HEK293 (cell line): ENCODE measurements at regions not wholly inside any gene's neighbourhood (a gene's known extent, or its start where the extent isn't known, plus 50 kb on each side); places are given as distances from the start of the nearest gene placed in this dataset.

Experiments used
- CTCF ChIA-PET: fragments of 350-600 bp; formaldehyde crosslinking; extraction: SDS; loops from one replicate; lab custom pipeline; 2021; ENCODE audit warnings: antibody characterized with exemption; lab: Yijun Ruan, JAX
- POLR2A ChIA-PET: fragments of 300-600 bp; formaldehyde crosslinking; extraction: SDS; loops from one replicate; lab custom pipeline; 2020; ENCODE audit warnings: antibody characterized with exemption, inconsistent platforms; lab: Yijun Ruan, JAX
- H3K27ac ChIP-seq: fragments of 200-500 bp; sonication (Bioruptor generic); 2 replicates; pipeline ENCODE4 v1.5.1; 2014; ENCODE audit warnings: low read depth, low read length, control low read depth, inconsistent platforms; ENCODE audit errors: extremely low read depth
- H3K36me3 ChIP-seq, 2 experiments: fragments of 200-500 bp in 1 of 2; sonication (Bioruptor generic) in 1 of 2; 1 replicate in 1 of 2; 2 replicates in 1 of 2; pipeline ENCODE4 v1.5.1; 2014 to 2017; ENCODE audit warnings: inconsistent platforms in 2 of 2, low read length in 2 of 2; ENCODE audit not compliant: control insufficient read depth in 2 of 2, insufficient read depth in 1 of 2
- H3K4me1 ChIP-seq: fragments of 200-500 bp; sonication (Bioruptor generic); 2 replicates; pipeline ENCODE4 v1.5.1; 2014; ENCODE audit warnings: mild to moderate bottlenecking, low read length, inconsistent platforms; ENCODE audit not compliant: control insufficient read depth, insufficient read depth
- H3K4me3 ChIP-seq: 2 replicates; pipeline ENCODE4 v1.5.1; 2011; ENCODE audit warnings: low read depth, mild to moderate bottlenecking, control low read depth, low read length, moderate library complexity
- H3K9me3 ChIP-seq: fragments of 200-500 bp; sonication (Bioruptor generic); 2 replicates; pipeline ENCODE4 v1.5.1; 2014; ENCODE audit warnings: low read depth, low read length, inconsistent platforms; ENCODE audit not compliant: control insufficient read depth, insufficient read depth
- EGR2 ChIP-seq: fragments of 450-650 bp; formaldehyde crosslinking; IDR thresholded peaks from 2 replicates; pipeline ENCODE4 v1.5.1; 2016; ENCODE audit warnings: low read depth, missing biosample characterization, missing genetic modification characterization
- GLI4 ChIP-seq: fragments of 450-650 bp; formaldehyde crosslinking; IDR thresholded peaks from 2 replicates; pipeline ENCODE4 v1.5.1; 2016; ENCODE audit warnings: missing biosample characterization, missing genetic modification characterization
- KLF1 ChIP-seq: fragments of 450-650 bp; formaldehyde crosslinking; IDR thresholded peaks from 2 replicates; pipeline ENCODE4 v1.5.1; 2016; ENCODE audit warnings: missing biosample characterization, missing genetic modification characterization
- OSR2 ChIP-seq: fragments of 450-650 bp; formaldehyde crosslinking; IDR thresholded peaks from 2 replicates; pipeline ENCODE4 v1.5.1; 2016; ENCODE audit warnings: missing biosample characterization, missing genetic modification characterization
- SALL2 ChIP-seq: fragments of 450-650 bp; formaldehyde crosslinking; IDR thresholded peaks from 2 replicates; pipeline ENCODE4 v1.5.0; 2017; ENCODE audit warnings: missing biosample characterization, mild to moderate bottlenecking, missing genetic modification characterization, borderline replicate concordance
- ZBTB48 ChIP-seq: fragments of 450-650 bp; formaldehyde crosslinking; IDR thresholded peaks from 2 replicates; pipeline ENCODE4 v1.5.1; 2016; ENCODE audit warnings: missing biosample characterization, missing genetic modification characterization
- ZNF121 ChIP-seq: fragments of 450-650 bp; formaldehyde crosslinking; IDR thresholded peaks from 2 replicates; pipeline ENCODE4 v1.5.1; 2016; ENCODE audit warnings: missing biosample characterization, missing genetic modification characterization
- ZNF146 ChIP-seq: fragments of 450-650 bp; formaldehyde crosslinking; IDR thresholded peaks from 2 replicates; pipeline ENCODE4 v1.5.1; 2016; ENCODE audit warnings: missing biosample characterization, missing genetic modification characterization
- ZNF155 ChIP-seq: fragments of 450-650 bp; formaldehyde crosslinking; IDR thresholded peaks from 2 replicates; pipeline ENCODE4 v1.5.1; 2016; ENCODE audit warnings: missing biosample characterization, missing genetic modification characterization
- ZNF585B ChIP-seq: fragments of 450-650 bp; formaldehyde crosslinking; IDR thresholded peaks from 2 replicates; pipeline ENCODE4 v1.5.1; 2016; ENCODE audit warnings: missing biosample characterization, missing genetic modification characterization
- ZNF621 ChIP-seq: fragments of 450-650 bp; formaldehyde crosslinking; IDR thresholded peaks from 2 replicates; pipeline ENCODE4 v1.5.1; 2017; ENCODE audit warnings: missing biosample characterization, missing genetic modification characterization
- ZNF747 ChIP-seq: fragments of 450-650 bp; formaldehyde crosslinking; IDR thresholded peaks from 2 replicates; pipeline ENCODE4 v1.5.1; 2016; ENCODE audit warnings: missing biosample characterization, missing genetic modification characterization
- ZSCAN23 ChIP-seq: fragments of 450-650 bp; formaldehyde crosslinking; IDR thresholded peaks from 2 replicates; pipeline ENCODE4 v1.5.1; 2016; ENCODE audit warnings: missing biosample characterization, missing genetic modification characterization
- TF ChIP-seq, protein P1 (sequence below): fragments of 450-650 bp; formaldehyde crosslinking; IDR thresholded peaks from 2 replicates; pipeline ENCODE4 v1.5.1; 2016; ENCODE audit warnings: missing biosample characterization, missing genetic modification characterization, borderline replicate concordance
- TF ChIP-seq, protein P2 (sequence below): fragments of 450-650 bp; formaldehyde crosslinking; IDR thresholded peaks from 2 replicates; pipeline ENCODE4 v1.5.1; 2016; ENCODE audit warnings: missing biosample characterization, missing genetic modification characterization
- TF ChIP-seq, protein P3 (sequence below): fragments of 450-650 bp; formaldehyde crosslinking; IDR thresholded peaks from 2 replicates; pipeline ENCODE4 v1.5.1; 2016; ENCODE audit warnings: missing biosample characterization, missing genetic modification characterization

DNA sequence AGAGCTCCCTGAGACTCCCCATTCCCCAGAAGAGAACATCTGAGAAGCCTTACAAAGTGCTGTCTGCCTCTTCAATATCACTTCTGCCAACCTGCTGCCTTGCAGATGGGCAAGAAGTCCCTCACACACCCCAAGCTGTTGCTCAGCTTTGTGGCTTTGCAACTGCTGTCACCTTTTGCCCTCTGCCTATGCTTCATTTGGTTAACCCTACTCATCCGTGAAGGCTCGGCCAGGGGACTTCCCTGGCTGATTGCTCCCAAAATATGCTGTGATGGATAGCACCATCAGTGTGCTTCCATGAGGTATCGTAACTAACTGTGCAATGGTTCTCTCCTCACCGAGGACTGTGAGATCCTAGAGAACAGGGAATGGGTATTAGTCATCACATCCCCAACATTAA, 88.9 kb upstream of the CYP1B1 start (continued):
- TF ChIP-seq, protein P1, sequence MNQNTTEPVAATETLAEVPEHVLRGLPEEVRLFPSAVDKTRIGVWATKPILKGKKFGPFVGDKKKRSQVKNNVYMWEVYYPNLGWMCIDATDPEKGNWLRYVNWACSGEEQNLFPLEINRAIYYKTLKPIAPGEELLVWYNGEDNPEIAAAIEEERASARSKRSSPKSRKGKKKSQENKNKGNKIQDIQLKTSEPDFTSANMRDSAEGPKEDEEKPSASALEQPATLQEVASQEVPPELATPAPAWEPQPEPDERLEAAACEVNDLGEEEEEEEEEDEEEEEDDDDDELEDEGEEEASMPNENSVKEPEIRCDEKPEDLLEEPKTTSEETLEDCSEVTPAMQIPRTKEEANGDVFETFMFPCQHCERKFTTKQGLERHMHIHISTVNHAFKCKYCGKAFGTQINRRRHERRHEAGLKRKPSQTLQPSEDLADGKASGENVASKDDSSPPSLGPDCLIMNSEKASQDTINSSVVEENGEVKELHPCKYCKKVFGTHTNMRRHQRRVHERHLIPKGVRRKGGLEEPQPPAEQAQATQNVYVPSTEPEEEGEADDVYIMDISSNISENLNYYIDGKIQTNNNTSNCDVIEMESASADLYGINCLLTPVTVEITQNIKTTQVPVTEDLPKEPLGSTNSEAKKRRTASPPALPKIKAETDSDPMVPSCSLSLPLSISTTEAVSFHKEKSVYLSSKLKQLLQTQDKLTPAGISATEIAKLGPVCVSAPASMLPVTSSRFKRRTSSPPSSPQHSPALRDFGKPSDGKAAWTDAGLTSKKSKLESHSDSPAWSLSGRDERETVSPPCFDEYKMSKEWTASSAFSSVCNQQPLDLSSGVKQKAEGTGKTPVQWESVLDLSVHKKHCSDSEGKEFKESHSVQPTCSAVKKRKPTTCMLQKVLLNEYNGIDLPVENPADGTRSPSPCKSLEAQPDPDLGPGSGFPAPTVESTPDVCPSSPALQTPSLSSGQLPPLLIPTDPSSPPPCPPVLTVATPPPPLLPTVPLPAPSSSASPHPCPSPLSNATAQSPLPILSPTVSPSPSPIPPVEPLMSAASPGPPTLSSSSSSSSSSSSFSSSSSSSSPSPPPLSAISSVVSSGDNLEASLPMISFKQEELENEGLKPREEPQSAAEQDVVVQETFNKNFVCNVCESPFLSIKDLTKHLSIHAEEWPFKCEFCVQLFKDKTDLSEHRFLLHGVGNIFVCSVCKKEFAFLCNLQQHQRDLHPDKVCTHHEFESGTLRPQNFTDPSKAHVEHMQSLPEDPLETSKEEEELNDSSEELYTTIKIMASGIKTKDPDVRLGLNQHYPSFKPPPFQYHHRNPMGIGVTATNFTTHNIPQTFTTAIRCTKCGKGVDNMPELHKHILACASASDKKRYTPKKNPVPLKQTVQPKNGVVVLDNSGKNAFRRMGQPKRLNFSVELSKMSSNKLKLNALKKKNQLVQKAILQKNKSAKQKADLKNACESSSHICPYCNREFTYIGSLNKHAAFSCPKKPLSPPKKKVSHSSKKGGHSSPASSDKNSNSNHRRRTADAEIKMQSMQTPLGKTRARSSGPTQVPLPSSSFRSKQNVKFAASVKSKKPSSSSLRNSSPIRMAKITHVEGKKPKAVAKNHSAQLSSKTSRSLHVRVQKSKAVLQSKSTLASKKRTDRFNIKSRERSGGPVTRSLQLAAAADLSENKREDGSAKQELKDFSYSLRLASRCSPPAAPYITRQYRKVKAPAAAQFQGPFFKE (tag by site-specific recombination) = no peak
- TF ChIP-seq ZNF155 (tag by site-specific recombination) = no peak
- TF ChIP-seq KLF1 = no peak
- TF ChIP-seq ZNF747 (tag by site-specific recombination) = no peak
- no peak for TF ChIP-seq ZNF621 (tag by site-specific recombination)
- TF ChIP-seq, protein P2, sequence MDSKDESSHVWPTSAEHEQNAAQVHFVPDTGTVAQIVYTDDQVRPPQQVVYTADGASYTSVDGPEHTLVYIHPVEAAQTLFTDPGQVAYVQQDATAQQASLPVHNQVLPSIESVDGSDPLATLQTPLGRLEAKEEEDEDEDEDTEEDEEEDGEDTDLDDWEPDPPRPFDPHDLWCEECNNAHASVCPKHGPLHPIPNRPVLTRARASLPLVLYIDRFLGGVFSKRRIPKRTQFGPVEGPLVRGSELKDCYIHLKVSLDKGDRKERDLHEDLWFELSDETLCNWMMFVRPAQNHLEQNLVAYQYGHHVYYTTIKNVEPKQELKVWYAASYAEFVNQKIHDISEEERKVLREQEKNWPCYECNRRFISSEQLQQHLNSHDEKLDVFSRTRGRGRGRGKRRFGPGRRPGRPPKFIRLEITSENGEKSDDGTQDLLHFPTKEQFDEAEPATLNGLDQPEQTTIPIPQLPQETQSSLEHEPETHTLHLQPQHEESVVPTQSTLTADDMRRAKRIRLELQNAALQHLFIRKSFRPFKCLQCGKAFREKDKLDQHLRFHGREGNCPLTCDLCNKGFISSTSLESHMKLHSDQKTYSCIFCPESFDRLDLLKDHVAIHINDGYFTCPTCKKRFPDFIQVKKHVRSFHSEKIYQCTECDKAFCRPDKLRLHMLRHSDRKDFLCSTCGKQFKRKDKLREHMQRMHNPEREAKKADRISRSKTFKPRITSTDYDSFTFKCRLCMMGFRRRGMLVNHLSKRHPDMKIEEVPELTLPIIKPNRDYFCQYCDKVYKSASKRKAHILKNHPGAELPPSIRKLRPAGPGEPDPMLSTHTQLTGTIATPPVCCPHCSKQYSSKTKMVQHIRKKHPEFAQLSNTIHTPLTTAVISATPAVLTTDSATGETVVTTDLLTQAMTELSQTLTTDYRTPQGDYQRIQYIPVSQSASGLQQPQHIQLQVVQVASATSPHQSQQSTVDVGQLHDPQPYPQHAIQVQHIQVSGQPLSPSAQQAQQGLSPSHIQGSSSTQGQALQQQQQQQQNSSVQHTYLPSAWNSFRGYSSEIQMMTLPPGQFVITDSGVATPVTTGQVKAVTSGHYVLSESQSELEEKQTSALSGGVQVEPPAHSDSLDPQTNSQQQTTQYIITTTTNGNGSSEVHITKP = no peak
- no peak for TF ChIP-seq ZSCAN23

DNA sequence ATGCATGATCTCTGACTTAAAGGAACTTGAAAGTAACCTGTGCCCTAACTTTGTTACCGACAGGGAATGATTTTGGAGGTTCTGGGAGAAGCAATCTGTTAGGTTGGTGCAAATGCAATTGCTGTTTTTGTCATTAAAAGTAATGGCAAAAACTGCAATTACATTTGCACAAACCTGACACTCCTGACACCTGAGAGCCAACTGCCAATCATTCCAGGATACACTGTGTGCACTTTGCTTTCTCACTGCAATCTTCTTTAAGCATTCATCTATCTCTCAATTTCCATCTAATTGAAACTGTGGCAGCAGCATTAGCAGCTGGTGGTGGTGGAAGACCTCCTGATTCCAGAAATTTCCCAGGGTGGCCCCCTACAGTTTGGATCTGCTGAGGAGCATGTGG, 87.6 kb upstream of the CYP1B1 start:
- TF ChIP-seq OSR2 = no peak
- no peak for TF ChIP-seq ZNF155 (tag by site-specific recombination)
- no peak for TF ChIP-seq ZNF585B (tag by site-specific recombination)
- TF ChIP-seq ZNF146 (tag by site-specific recombination) = no peak
- TF ChIP-seq GLI4 (tag by site-specific recombination) = no peak
- TF ChIP-seq, protein P3, sequence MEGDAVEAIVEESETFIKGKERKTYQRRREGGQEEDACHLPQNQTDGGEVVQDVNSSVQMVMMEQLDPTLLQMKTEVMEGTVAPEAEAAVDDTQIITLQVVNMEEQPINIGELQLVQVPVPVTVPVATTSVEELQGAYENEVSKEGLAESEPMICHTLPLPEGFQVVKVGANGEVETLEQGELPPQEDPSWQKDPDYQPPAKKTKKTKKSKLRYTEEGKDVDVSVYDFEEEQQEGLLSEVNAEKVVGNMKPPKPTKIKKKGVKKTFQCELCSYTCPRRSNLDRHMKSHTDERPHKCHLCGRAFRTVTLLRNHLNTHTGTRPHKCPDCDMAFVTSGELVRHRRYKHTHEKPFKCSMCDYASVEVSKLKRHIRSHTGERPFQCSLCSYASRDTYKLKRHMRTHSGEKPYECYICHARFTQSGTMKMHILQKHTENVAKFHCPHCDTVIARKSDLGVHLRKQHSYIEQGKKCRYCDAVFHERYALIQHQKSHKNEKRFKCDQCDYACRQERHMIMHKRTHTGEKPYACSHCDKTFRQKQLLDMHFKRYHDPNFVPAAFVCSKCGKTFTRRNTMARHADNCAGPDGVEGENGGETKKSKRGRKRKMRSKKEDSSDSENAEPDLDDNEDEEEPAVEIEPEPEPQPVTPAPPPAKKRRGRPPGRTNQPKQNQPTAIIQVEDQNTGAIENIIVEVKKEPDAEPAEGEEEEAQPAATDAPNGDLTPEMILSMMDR = no peak
- no peak for TF ChIP-seq SALL2 (tag by site-specific recombination)
- TF ChIP-seq ZBTB48 (tag by site-specific recombination) = no peak
- TF ChIP-seq EGR2 = no peak
- TF ChIP-seq ZNF121 (tag by site-specific recombination) = no peak
- TF ChIP-seq, all 188 proteins: peak for 0
- H3K4me3 ChIP-seq = no peak overlapping the region
- no peaks in the 10 kb centered on the region for H3K9me3 ChIP-seq
- no peaks in the 10 kb centered on the region for H3K36me3 ChIP-seq
- POLR2A ChIA-PET = no interaction called here
- H3K4me1 ChIP-seq = no peaks in the 10 kb centered on the region; the same call in 1 of the 2 replicates
- no peak overlapping the region for H3K27ac ChIP-seq
- CTCF ChIA-PET = interaction anchor here (0.7 to 1.1 kb wide), 3 partner anchors 8 to 323 kb away, joined by 3 read pairs; no protein-coding TSS in a partner anchor
